Ascending aorta (tissue), 2 donors: ENCODE measurements at regions not wholly inside any gene's neighbourhood (a gene's known extent, or its start where the extent isn't known, plus 50 kb on each side); places are given as distances from the start of the nearest gene placed in this dataset.

Experiments
- DNase-seq, 2 donors: peaks; one replicate each; pipeline ENCODE4 v3.0.0-alpha.2; 2019; ENCODE audit warnings: low spot score in 2 of 2
- H3K27ac ChIP-seq, 2 donors: fragments of 200-600 bp; sonication (generic); one replicate each; pipeline ENCODE4 v1.5.1; 2016 to 2017; ENCODE audit warnings: mild to moderate bottlenecking in 1 of 2
- H3K27me3 ChIP-seq: fragments of 200-600 bp; sonication (generic); one replicate; pipeline ENCODE4 v1.5.1; 2017
- H3K36me3 ChIP-seq, 2 donors: fragments of 200-600 bp; sonication (generic); one replicate each; pipeline ENCODE4 v1.5.1; 2016
- H3K4me1 ChIP-seq, 2 donors: fragments of 200-600 bp; sonication (generic); one replicate each; pipeline ENCODE4 v1.5.1; 2016 to 2017; ENCODE audit warnings: mild to moderate bottlenecking in 1 of 2
- H3K4me3 ChIP-seq, 2 donors: fragments of 200-600 bp; sonication (generic); one replicate each; pipeline ENCODE4 v1.5.1; 2016 to 2017; ENCODE audit warnings: mild to moderate bottlenecking in 1 of 2
- H3K9me3 ChIP-seq, 2 donors: fragments of 200-600 bp; sonication (generic); one replicate each; pipeline ENCODE4 v1.5.1; 2016
- intact Hi-C: fragments of 100-400 bp; cut with DNase I; formaldehyde crosslinking; loops from one replicate; pipeline ENCODE4 v1.15.1; 2023
- TF ChIP-seq, protein P1 (sequence below), 3 experiments: fragments of 200-600 bp in 2 of 3; fragments of 450-650 bp in 1 of 3; sonication (generic) in 2 of 3; IDR thresholded peaks; one replicate each; pipeline ENCODE4 v1.5.1; 2016 to 2019; ENCODE audit warnings: antibody characterized with exemption in 3 of 3, mild to moderate bottlenecking in 1 of 3, moderate library complexity in 1 of 3

DNA sequence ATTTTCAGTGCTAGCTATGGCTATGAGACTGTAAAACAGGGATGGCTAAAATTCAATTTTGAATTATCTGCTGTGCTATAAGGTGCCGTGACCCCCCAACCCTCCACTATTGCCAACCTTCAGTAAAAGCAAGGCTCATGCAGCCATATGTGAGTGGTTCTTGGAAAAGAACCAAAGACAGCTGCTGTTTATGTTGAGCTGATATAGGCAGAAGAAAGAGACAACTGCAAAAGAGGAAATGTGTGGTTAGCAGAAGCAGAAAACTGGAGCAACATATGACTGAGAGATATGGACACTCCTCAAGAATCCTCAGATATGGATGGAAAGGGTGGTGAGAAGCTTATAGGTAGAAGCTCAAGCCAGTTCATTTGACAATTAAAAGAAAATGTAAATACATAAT, 200.3 kb downstream of the TLE1 start:
- H3K4me3 ChIP-seq = no peak overlapping the region
- H3K27ac ChIP-seq = no peak overlapping the region
- DNase-seq = no peak
- intact Hi-C loops = no loop called here
- no peaks in the 10 kb centered on the region for H3K36me3 ChIP-seq
- no peaks in the 10 kb centered on the region for H3K27me3 ChIP-seq
- peaks cover 0 to 4% of the 10 kb centered on the region in 2 donors for H3K9me3 ChIP-seq
- peaks cover 0 to 16% of the 10 kb centered on the region in 2 donors for H3K4me1 ChIP-seq
- TF ChIP-seq, protein P1, sequence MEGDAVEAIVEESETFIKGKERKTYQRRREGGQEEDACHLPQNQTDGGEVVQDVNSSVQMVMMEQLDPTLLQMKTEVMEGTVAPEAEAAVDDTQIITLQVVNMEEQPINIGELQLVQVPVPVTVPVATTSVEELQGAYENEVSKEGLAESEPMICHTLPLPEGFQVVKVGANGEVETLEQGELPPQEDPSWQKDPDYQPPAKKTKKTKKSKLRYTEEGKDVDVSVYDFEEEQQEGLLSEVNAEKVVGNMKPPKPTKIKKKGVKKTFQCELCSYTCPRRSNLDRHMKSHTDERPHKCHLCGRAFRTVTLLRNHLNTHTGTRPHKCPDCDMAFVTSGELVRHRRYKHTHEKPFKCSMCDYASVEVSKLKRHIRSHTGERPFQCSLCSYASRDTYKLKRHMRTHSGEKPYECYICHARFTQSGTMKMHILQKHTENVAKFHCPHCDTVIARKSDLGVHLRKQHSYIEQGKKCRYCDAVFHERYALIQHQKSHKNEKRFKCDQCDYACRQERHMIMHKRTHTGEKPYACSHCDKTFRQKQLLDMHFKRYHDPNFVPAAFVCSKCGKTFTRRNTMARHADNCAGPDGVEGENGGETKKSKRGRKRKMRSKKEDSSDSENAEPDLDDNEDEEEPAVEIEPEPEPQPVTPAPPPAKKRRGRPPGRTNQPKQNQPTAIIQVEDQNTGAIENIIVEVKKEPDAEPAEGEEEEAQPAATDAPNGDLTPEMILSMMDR (IDR thresholded peaks at IDR 0.05) = no peak

DNA sequence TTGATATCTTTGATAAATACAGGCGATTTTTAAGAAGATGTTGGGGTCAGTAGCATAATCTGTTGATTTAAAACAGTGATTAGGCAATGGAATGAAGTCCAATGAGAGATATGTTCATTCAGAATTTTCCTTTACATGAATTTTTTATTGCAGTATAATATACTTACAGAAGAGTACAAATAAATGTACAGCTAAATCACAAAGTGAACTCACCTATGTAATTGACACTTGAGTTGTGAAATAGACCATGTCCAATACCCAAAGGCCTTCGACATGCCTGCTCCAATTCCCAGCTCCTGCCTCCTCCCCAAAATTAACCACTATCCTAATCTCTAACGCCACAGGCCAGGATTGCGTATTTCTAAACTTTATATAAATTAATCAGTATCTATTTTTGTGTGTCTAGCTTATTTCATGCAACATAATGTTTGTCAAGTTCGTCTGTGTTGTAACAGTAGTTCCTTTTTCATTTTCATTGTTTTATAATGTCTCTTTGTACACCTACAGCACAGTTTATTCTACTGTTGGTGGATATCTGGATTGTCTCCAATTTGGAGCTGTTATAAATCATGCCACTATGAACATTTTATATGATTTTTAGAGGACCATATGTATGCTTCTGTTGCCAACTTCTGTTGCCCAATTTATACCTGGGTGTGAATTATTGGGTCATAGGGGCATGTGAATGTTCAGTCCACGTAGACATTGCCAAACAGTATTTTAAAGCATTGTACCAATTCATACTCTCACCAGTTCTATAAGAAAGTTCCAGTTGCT, 208.3 kb downstream of the TLE1 start:
- intact Hi-C loops = no loop called here
- TF ChIP-seq, protein P1 (IDR thresholded peaks at IDR 0.05) = no peak

DNA sequence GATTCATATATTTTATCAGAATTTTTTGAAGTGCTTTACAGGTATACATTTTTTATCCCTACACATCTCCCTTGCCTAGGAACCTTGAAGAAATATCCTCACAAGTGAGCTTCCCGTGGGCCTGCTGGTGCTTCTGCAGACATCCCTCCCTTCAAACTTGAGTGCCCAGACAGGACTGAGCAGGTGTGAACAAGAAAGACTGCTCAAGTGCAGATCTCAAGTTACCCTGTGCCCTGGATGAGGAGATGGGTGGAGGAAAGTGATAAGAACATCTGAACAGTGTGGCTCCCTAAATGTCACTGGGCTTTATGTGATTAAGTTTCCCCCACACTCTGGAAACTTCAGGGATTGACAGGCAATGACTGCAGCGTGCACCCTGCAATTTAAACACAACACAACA, 209.8 kb downstream of the TLE1 start:
- H3K4me1 ChIP-seq = no peaks in the 10 kb centered on the region
- no peak overlapping the region for H3K4me3 ChIP-seq
- no peaks in the 10 kb centered on the region for H3K36me3 ChIP-seq
- H3K27me3 ChIP-seq = no peaks in the 10 kb centered on the region
- DNase-seq = no peak
- intact Hi-C loops = no loop called here
- H3K9me3 ChIP-seq = no peaks in the 10 kb centered on the region
- no peak overlapping the region for H3K27ac ChIP-seq
- TF ChIP-seq, protein P1 (IDR thresholded peaks at IDR 0.05) = no peak

More for the DNA sequence above, 208.3 kb downstream of the TLE1 start:
- H3K27ac ChIP-seq = no peak overlapping the region
- no peak for DNase-seq
- H3K36me3 ChIP-seq = no peaks in the 10 kb centered on the region
- peaks cover 0 to 4% of the 10 kb centered on the region in 2 donors for H3K9me3 ChIP-seq
- no peak overlapping the region for H3K4me3 ChIP-seq
- no peaks in the 10 kb centered on the region for H3K4me1 ChIP-seq
- no peaks in the 10 kb centered on the region for H3K27me3 ChIP-seq

DNA sequence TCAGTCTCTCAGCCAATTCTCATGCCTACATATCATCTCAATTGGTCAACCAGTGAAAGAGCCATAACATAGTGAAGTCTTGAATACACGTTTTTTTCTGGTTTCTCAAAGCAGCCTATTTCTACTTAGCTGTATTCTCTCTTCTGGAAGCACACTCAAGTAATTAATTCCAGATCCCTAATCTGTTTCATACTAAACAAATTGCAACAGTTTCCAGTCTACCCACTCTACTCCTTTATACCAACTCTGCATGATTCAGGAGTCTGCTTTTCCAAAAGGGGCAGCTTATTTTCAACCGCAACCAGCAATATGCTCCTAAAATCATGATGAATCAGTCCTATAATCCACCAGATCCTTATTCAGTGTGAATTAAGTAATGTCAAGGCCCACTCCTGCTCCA, 211.7 kb downstream of the TLE1 start:
- Histone ChIP-seq H3K36me3 (no peaks in the 10 kb centered on the region), H3K27me3 (no peaks in the 10 kb centered on the region), H3K9me3 (no peaks in the 10 kb centered on the region), H3K4me1 (no peaks in the 10 kb centered on the region), H3K27ac (no peak overlapping the region), H3K4me3 (no peak overlapping the region)
- TF ChIP-seq, protein P1 (IDR thresholded peaks at IDR 0.05) = no peak
- DNase-seq = no peak
- intact Hi-C loops = no loop called here

DNA sequence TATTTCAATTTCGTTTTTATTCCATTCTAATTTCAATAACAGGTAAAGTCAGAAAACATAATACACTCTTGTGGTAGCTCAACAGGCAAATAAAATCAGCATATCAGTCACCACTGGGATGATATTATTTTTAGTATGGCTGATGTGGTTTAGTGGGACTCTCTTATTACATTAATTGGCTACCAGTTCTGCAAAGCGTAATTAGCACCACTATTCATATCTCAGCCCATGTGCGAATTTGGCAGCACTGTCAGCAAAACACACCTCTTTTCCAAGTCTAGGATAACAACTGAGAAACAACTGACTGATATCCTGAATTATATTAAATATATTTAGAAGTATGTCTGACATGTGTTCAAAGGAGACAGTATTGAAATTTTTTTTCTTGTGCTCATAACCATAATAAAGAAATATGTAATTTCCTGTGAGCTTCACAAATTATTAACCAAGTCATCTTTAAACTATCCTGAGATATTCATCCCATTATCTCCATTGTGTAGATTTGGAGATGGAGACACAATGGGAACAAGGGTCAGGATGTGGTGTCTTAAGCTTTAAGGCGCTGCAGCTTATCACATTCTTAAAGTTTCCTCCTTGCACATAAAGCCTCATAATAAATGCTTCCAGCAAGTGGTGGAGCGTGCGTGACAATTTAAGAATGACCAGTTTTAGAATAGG, 212.4 kb downstream of the TLE1 start:
- Histone ChIP-seq H3K4me3 (no peak overlapping the region), H3K9me3 (no peaks in the 10 kb centered on the region), H3K4me1 (no peaks in the 10 kb centered on the region), H3K27me3 (no peaks in the 10 kb centered on the region), H3K36me3 (no peaks in the 10 kb centered on the region), H3K27ac (no peak overlapping the region)
- DNase-seq = no peak
- TF ChIP-seq, protein P1 (IDR thresholded peaks at IDR 0.05) = no peak
- intact Hi-C loops = no loop called here
